H1 (cell line): ENCODE measurements at regions not wholly inside any gene's neighbourhood (a gene's known extent, or its start where the extent isn't known, plus 50 kb on each side); places are given as distances from the start of the nearest gene placed in this dataset.

ENCODE experiments used
- CHD7 ChIP-seq: fragments of 300-600 bp; sonication (generic); IDR thresholded peaks from 2 replicates; pipeline ENCODE4 v1.7.1; 2012; ENCODE audit warnings: low read length, moderate library complexity, mild to moderate bottlenecking, inconsistent platforms; ENCODE audit not compliant: insufficient replicate concordance
- CTBP2 ChIP-seq: IDR thresholded peaks from 2 replicates; pipeline ENCODE4 v1.7.0; 2011; ENCODE audit warnings: borderline replicate concordance, mild to moderate bottlenecking, moderate library complexity, mixed read lengths, low read length; ENCODE audit not compliant: insufficient read depth, insufficient read length
- EP300 ChIP-seq, 2 experiments: IDR thresholded peaks; 1 replicate in 1 of 2; 2 replicates in 1 of 2; pipeline ENCODE4 v1.6.1; 2011 to 2012; ENCODE audit warnings: low read depth in 2 of 2, low read length in 2 of 2, mild to moderate bottlenecking in 2 of 2, borderline replicate concordance in 1 of 2, inconsistent platforms in 1 of 2, moderate library complexity in 1 of 2
- EZH2 ChIP-seq: fragments of 200-600 bp; sonication (generic); IDR thresholded peaks from 2 replicates; pipeline ENCODE4 v1.7.1; 2012; ENCODE audit warnings: low read depth, mild to moderate bottlenecking, moderate library complexity, low read length, inconsistent platforms; ENCODE audit not compliant: severe bottlenecking
- FOSL1 ChIP-seq: IDR thresholded peaks from 2 replicates; pipeline ENCODE4 v1.6.1; 2011; ENCODE audit warnings: mild to moderate bottlenecking, low read depth, low read length, moderate library complexity; ENCODE audit not compliant: insufficient read depth
- GABPA ChIP-seq: IDR thresholded peaks from 2 replicates; pipeline ENCODE4 v1.6.1; 2011; ENCODE audit warnings: mild to moderate bottlenecking, low read length, moderate library complexity, borderline replicate concordance; ENCODE audit not compliant: insufficient read depth
- GTF2F1 ChIP-seq: IDR thresholded peaks from 2 replicates; pipeline ENCODE4 v1.6.1; 2012; ENCODE audit warnings: low read depth, low read length, improper control_type of control experiment, borderline replicate concordance
- MAX ChIP-seq: IDR thresholded peaks from 2 replicates; pipeline ENCODE4 v1.6.1; 2012; ENCODE audit warnings: inconsistent platforms
- POLR2AphosphoS5 ChIP-seq: IDR thresholded peaks from 2 replicates; pipeline ENCODE4 v1.6.1; 2011; ENCODE audit warnings: low read depth, low read length
- TBP ChIP-seq: IDR thresholded peaks from 2 replicates; pipeline ENCODE4 v1.6.1; 2011; ENCODE audit warnings: low read depth, low read length, improper control_type of control experiment

GRCh38 chr4:140291259-140291658 is 82.2 kb upstream of the SCOC start (continued):
- TF ChIP-seq CHD7 = no peak
- no peak for TF ChIP-seq CTBP2
- TF ChIP-seq EP300 (IDR thresholded peaks at IDR 0.05; ENCODE audit: borderline replicate concordance in 1 of 2, low read depth in 2 of 2, low read length in 2 of 2) = no peak
- no peak for TF ChIP-seq FOSL1
- no peak for TF ChIP-seq GTF2F1
- TF ChIP-seq GABPA = no peak
- no peak for TF ChIP-seq EZH2
- TF ChIP-seq POLR2AphosphoS5 = no peak
- no peak for TF ChIP-seq MAX
- TF ChIP-seq TBP = no peak
